GM06990 (cell line): ENCODE measurements at regions not wholly inside any gene's neighbourhood (a gene's known extent, or its start where the extent isn't known, plus 50 kb on each side); places are given as distances from the start of the nearest gene placed in this dataset.

Source experiments
- DNase-seq: peaks from one replicate; pipeline ENCODE4 v3.0.0-alpha.2; 2011; ENCODE audit not compliant: insufficient read length; ENCODE audit errors: extremely low read depth
- H3K27me3 ChIP-seq: replicated peaks from 2 replicates; pipeline ENCODE4 v1.6.0; 2011; ENCODE audit warnings: low read length; ENCODE audit not compliant: control insufficient read depth, insufficient read depth
- H3K36me3 ChIP-seq: 2 replicates; pipeline ENCODE4 v1.5.1; 2011; ENCODE audit warnings: low read length; ENCODE audit not compliant: control insufficient read depth, insufficient read depth
- H3K4me3 ChIP-seq: replicated peaks from 2 replicates; pipeline ENCODE4 v1.5.1; 2011; ENCODE audit warnings: low read depth, mild to moderate bottlenecking, control low read depth, low read length
- TF ChIP-seq, protein P1 (sequence below): IDR thresholded peaks from 2 replicates; pipeline ENCODE4 v1.5.1; 2011; ENCODE audit warnings: low read length, control low read depth, mild to moderate bottlenecking, inconsistent platforms; ENCODE audit not compliant: insufficient read depth, poor library complexity, severe bottlenecking

DNA sequence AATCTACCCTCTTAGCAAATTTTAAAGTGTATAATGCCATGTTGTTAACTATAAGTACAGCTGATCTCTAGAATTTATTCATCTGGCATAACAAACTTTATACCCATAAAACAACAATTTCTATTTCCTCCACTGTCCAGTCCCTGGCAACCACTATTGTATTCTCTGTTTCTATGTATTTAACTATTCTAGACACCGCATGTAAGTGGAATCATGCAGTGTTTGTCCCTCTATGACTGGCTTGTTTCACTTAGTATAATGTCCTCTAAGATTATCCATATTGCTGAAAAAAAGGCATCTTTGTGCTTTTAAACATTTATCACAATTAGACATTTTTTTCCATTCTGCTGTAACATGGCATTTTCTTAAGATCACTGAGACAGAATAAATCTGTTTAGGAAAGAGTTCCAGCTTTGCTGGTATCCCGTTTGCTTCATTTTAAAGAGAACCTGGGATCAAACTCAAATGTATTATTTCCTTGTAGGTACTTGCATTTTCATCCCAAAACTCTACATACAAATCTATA is 1191.0 kb downstream of the SLITRK5 start:
- TF ChIP-seq, protein P1, sequence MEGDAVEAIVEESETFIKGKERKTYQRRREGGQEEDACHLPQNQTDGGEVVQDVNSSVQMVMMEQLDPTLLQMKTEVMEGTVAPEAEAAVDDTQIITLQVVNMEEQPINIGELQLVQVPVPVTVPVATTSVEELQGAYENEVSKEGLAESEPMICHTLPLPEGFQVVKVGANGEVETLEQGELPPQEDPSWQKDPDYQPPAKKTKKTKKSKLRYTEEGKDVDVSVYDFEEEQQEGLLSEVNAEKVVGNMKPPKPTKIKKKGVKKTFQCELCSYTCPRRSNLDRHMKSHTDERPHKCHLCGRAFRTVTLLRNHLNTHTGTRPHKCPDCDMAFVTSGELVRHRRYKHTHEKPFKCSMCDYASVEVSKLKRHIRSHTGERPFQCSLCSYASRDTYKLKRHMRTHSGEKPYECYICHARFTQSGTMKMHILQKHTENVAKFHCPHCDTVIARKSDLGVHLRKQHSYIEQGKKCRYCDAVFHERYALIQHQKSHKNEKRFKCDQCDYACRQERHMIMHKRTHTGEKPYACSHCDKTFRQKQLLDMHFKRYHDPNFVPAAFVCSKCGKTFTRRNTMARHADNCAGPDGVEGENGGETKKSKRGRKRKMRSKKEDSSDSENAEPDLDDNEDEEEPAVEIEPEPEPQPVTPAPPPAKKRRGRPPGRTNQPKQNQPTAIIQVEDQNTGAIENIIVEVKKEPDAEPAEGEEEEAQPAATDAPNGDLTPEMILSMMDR, result no peak
- H3K36me3 ChIP-seq, result no peaks in the 10 kb centered on the region
- no peaks in the 10 kb centered on the region for H3K27me3 ChIP-seq
- DNase-seq, result no peak
- H3K4me3 ChIP-seq, result no peak overlapping the region

- TF ChIP-seq, protein P1, result no peak
- Histone ChIP-seq H3K27me3 (no peaks in the 10 kb centered on the region), H3K4me3 (no peak overlapping the region), H3K36me3 (no peaks in the 10 kb centered on the region)
- DNase-seq, result no peak
Measured at GRCh38 chr13:88863116-88863515, 1191.9 kb downstream of the SLITRK5 start.

DNA sequence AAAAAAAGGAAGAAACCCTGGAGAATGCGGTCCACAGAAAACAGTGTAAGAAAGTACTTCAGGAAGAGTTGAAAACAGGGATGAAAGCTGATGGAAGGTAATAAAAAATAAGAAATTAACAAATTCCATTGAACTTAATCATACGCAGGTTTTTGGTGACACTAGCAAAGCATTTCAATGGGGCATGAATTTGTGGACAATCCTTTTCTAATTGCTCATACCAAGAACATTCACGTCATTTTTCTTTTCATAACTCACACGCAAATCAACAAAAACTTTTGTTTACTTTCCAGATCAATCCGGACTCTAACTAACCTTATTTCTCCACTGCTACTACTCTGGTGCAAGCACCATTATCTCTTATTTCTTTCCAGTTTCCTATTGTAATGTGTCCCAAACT is 1195.0 kb downstream of the SLITRK5 start:
- no peak for DNase-seq
- no peak overlapping the region for H3K4me3 ChIP-seq
- TF ChIP-seq, protein P1, result no peak
- H3K27me3 ChIP-seq, result no peaks in the 10 kb centered on the region
- H3K36me3 ChIP-seq, result no peaks in the 10 kb centered on the region

GRCh38 chr13:88883741-88884140 is 1212.6 kb downstream of the SLITRK5 start:
- Histone ChIP-seq H3K27me3 (no peaks in the 10 kb centered on the region), H3K4me3 (no peak overlapping the region), H3K36me3 (no peaks in the 10 kb centered on the region)
- DNase-seq, result no peak
- TF ChIP-seq, protein P1, result no peak

DNA sequence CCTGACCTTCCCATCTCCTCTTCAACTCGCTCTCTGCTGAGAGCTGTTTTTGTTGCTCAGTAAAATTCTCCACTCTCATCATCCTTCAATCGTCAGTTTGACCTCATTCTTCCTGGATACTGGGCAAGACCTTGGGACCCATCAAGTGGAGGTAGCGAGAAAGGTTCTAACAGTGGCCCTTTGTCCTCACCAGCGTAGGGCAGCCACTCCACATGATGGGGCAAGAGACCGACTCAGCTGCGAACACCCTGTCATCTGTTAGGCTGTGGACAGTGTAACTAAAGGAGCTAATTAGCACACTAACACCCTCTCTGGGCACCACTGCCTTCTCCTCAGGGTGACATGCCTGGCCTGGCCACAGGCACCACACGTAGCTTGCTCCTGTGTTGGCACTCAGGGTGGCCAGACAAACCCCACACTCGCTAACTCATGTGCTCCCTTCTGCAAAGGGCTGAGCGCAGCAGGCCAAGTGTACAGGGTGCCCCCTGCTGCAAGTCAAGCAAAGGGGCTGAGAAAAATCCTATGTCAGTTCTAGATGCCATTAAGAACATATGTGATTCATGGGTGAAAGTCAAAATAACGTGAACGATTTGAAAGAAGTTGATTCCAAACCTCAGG is 1216.0 kb downstream of the SLITRK5 start:
- TF ChIP-seq, protein P1, result no peak
- H3K27me3 ChIP-seq, result no peaks in the 10 kb centered on the region
- no peak for DNase-seq
- H3K4me3 ChIP-seq, result no peak overlapping the region
- H3K36me3 ChIP-seq, result no peaks in the 10 kb centered on the region
